GM12891 (cell line): ENCODE measurements at regions not wholly inside any gene's neighbourhood (a gene's known extent, or its start where the extent isn't known, plus 50 kb on each side); places are given as distances from the start of the nearest gene placed in this dataset.

Experiments used
- DNase-seq: peaks from one replicate; pipeline ENCODE4 v3.0.0; 2011; ENCODE audit warnings: low spot score; ENCODE audit not compliant: insufficient read length
- FAIRE-seq: peaks from 2 replicates; lab custom pipeline; 2011; peaks lifted over from hg19 to GRCh38; lab: Jason Lieb, UNC
- PAX5 ChIP-seq: IDR thresholded peaks from 2 replicates; pipeline ENCODE4 v1.6.1; 2011; ENCODE audit warnings: low read length, moderate library complexity, mild to moderate bottlenecking; ENCODE audit not compliant: insufficient read depth, severe bottlenecking
- POLR2A ChIP-seq: IDR thresholded peaks from 2 replicates; pipeline ENCODE4 v1.6.1; 2011; ENCODE audit warnings: low read depth, low read length, control low read depth
- POLR2AphosphoS5 ChIP-seq: IDR thresholded peaks from 2 replicates; pipeline ENCODE4 v1.6.1; 2011; ENCODE audit warnings: low read depth, low read length, control low read depth
- POU2F2 ChIP-seq: IDR thresholded peaks from 2 replicates; pipeline ENCODE4 v1.6.1; 2011; ENCODE audit warnings: low read depth, mild to moderate bottlenecking, control low read depth, low read length, moderate library complexity
- SPI1 ChIP-seq: IDR thresholded peaks from 2 replicates; pipeline ENCODE4 v1.6.1; 2011; ENCODE audit warnings: low read depth, low read length, control low read depth
- TAF1 ChIP-seq: IDR thresholded peaks from 2 replicates; pipeline ENCODE4 v1.6.1; 2011; ENCODE audit warnings: low read depth, low read length, control low read depth

DNA sequence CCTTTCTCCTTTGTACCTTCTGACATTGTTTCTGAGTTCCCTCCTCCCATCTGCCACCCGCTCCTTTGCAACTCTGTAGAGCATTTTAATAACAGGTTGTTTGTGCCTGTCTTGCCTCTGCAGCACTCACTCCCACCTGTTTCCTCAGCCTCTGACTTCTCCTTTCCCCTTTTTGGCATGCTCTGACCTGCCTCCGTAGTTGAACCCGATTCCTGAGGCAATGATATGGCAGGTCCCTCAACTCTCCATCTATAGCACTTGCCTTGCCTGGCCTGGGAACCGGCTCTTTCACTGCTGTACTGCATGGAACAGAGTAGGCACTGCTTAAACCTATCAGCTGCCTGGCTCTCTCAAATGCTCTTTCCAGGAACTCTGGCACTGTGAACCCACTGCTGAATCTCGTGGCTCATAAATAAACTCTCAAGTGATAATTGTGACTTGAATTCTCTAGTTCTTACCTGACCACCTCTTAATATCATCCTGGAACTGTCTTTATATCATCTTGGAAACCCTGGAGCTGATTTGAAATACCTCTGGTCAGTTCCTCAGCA is 50.3 kb downstream of the UTRN start:
- no peak for TF ChIP-seq POLR2AphosphoS5
- TF ChIP-seq SPI1, result peak; percentile 30; the same call in 1 of the 2 replicates
- DNase-seq, result no peak
- no peak for FAIRE-seq

DNA sequence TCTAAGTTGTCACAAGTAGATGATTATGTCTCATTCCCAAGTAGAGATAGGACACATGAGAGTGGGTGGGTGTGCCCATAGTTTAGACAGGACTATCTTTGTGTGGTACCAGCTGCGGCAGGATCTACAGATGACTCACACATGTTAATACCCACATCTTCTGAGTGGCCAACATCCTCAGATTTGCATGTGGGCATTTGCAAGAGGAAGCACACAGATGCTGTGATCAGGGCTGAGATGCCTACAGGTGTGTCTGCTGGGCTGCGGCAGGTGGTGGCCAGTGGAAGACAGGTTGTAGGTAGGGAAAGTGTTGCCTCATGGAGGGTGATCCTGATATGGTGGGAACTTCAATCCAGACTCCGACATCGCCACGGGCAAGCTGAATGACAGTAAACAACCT is 50.8 kb downstream of the UTRN start:
- DNase-seq, result no peak
- TF ChIP-seq TAF1, result no peak
- TF ChIP-seq POU2F2, result peak; percentile 71
- peak; percentile 67 for FAIRE-seq

DNA sequence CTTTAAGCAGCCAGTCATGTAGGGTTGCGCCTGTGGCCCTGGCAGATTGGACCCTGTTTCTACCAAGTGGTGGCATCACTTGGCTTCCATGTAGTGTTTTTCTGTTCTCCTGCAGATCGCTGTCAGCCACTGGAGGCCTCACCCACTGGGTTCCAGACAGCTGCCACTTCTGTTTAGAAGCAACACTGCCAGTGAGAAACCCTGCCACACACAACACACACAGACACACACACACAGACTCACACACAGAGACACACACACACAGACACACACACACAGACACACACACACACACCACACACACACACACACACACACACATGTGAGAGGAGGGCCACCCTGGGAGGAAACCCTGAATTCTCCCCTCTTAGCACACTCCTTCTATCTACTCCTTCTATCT is 51.8 kb downstream of the UTRN start:
- no peak for TF ChIP-seq POU2F2
- TF ChIP-seq TAF1, result no peak
- no peak for TF ChIP-seq POLR2AphosphoS5
- TF ChIP-seq SPI1, result no peak
- no peak for TF ChIP-seq PAX5
- no peak for TF ChIP-seq POLR2A
- peak; percentile 5 for FAIRE-seq
- no peak for DNase-seq

DNA sequence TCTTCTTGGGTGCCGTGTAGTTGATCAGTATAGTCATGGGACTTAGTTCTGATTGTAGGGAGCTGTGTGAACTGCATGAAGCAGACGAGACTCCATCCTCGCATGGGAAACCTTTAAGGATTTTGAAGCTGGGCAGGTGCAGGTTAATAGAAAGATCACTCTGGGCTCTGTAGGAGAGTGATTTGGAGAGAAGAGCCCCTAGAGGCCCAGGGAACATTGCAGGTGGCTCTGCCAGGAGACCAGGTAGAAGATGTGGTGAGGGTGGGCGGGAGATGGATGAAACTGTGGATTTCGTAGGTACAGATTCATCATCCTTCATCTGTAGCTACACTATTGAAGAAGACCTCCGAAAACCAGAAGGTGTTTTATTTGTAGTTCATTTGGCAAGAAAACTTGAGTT is 53.3 kb downstream of the UTRN start:
- no peak for TF ChIP-seq TAF1
- no peak for TF ChIP-seq POU2F2
- TF ChIP-seq PAX5, result no peak
- no peak for TF ChIP-seq POLR2AphosphoS5
- no peak for TF ChIP-seq POLR2A
- TF ChIP-seq SPI1, result no peak
- no peak for FAIRE-seq

DNA sequence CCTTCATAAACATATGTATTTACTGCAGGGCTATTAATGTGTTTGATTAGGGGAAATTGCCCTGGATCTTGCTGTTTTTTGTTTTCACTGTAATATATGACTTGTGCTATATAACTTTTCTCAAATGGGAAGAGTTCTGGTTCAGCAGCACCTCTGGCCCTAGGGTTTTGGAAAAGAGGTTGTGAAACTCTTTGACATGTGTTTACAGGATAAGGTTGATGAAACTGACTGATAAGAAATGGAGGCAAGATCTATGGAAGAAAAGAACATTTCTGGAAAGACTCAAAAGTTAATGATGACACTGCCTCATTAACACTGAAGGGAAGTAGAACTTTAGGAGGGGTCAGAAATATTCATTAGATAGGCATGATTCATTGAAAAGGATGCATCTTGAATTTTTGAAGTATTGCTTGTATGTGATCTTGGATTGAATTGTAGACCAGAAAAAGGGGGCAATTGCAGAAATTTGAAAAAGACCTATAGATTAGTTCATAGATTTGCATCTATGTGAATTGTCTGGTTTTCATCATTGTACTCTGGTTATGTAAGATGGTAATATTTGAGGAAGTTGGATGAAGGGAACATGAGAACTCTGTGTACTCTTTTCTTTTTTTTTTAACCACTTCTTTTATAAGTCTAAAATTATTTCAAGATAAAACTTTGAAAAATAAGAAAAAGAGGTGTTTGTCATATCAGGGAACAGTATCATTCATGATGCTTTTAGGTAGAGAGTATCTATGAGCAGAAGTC is 54.0 kb downstream of the UTRN start:
- FAIRE-seq (no peak), DNase-seq (no peak)
- TF ChIP-seq TAF1 (no peak), SPI1 (peak; percentile 44; the same call in 1 of the 2 replicates)

More for the DNA sequence above, 53.3 kb downstream of the UTRN start:
- no peak for DNase-seq

DNA sequence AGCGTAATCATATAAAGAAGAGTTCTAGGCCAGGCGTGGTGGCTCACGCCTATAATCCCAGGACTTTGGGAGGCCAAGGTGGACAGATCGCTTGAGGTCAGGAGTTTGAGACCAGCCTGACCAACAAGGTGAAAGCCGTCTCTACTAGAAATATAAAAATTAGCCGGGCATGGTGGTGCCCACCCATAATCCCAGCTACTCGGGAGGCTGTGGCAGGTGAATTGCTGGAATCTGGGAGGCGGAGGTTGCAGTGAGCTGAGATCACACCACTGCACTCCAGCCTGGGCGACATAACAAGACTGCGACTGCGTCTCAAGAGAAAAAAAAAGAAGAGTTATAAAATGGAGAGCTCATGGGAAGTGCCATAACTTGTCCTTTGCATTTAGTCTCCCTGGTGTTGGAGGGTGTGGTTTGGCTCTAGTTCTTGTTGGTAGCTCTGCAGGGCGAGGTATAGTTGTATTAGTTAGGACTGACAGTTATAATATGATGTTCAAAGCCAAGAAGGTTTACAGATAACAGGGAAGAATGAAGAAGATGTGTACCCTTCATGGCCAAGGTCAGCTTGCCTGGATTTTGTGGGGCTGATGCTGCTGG is 54.8 kb downstream of the UTRN start:
- FAIRE-seq, result no peak
- DNase-seq, result no peak
- no peak for TF ChIP-seq PAX5
- TF ChIP-seq POLR2A, result no peak
- no peak for TF ChIP-seq TAF1
- no peak for TF ChIP-seq POU2F2
- TF ChIP-seq SPI1, result no peak
- TF ChIP-seq POLR2AphosphoS5, result no peak

DNA sequence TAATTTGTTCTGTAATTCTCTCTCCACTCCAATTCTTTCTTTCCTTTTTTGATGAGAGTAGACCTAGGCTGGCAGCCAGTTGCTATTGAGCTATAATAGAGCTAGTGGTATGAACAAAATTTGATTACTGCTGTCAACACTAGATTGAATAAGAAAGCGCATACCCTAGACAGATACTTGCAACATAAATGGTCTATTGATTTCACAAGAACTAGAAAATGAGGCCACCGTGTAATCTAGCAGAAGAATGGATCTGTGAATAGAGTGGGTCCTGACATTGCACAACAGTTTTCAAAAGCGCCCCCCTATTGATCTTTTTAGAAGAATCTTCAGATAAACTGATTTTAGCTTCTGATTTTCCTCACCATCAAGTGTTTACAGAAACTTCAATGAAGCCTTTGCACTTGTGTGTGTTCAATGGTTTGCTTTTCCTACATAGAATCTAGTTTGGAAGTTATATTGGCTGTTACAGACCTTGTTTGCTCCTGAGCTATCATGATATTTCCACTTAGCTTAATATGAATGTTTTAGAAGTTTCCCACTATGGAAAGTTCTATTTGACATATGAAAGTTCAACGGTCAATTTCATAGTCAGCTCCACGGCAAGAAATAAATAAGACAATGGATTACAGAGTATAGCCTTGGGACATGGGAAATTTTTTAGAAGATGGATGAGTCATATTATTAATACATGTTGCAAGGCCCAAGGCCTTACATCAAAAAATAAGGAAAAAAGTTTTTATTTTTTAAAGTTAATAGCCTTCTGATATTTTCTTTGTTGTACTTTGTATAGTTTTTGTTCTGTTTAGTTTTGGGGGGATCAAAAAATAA is 55.6 kb downstream of the UTRN start:
- DNase-seq, result no peak
- TF ChIP-seq POU2F2 (no peak), SPI1 (no peak), TAF1 (no peak), POLR2A (no peak), PAX5 (no peak), POLR2AphosphoS5 (no peak)
- FAIRE-seq, result no peak

DNA sequence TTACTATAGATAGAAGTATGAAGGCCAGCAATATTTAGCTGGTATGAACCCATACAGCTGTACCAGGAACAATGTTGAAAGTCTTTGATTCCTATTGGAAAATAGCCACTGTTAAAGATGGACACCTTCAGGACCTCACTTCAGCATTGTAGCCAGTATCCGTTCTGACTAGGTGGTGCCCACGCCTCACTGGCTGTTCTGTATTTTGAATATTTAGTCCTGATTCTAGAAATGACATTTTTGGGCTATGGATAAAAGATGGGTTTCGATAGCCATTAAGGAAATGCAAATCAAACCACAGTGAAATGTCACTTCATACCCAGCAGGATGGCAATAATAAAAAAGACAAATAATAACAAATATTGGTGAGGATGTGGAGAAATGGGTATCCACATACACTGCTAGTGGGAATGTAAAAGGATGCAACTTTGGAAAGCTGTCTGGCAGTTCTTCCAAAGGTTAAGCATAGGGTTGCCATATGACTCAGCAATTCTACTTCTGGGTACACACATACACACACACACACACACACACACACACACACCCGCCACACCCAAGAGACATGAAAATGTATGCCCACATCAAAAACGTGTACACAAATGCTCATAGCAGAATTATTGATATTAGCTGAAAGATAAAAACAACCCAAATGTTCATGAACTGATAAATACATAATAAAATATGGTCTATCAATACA is 56.8 kb downstream of the UTRN start:
- FAIRE-seq (peak; percentile 74), DNase-seq (no peak)
- TF ChIP-seq POLR2AphosphoS5 (no peak), SPI1 (no peak), PAX5 (no peak), TAF1 (no peak), POLR2A (no peak), POU2F2 (no peak)
